Stimulated activated naive CD8-positive, alpha-beta T cell treated with anti-CD3 and anti-CD28 coated beads, Interleukin-15, amount 100 ng/mL, for 72 hours (primary cell): ENCODE measurements at regions not wholly inside any gene's neighbourhood (a gene's known extent, or its start where the extent isn't known, plus 50 kb on each side); places are given as distances from the start of the nearest gene placed in this dataset.
"Not testable (repeated sequence)": the region's sequence is repeated elsewhere in the genome, so short reads cannot be mapped to it uniquely, and the experiment has no call there.

Source experiments
- ATAC-seq: fragments of 150-1000 bp; cut with Tn5 transposase; 2 replicates; pipeline ENCODE4 v1.10.0; 2021; ENCODE audit warnings: mild to moderate bottlenecking, moderate library complexity
- DNase-seq, 2 donors: peaks; one replicate each; pipeline ENCODE4 v3.0.0; 2021 to 2022
- H3K27ac Mint-ChIP-seq, 2 donors: one replicate each; pipeline ENCODE4 v1.8.0; 2022; ENCODE audit warnings: mild to moderate bottlenecking in 2 of 2, mixed read lengths in 2 of 2, moderate library complexity in 2 of 2
- H3K27me3 Mint-ChIP-seq: one replicate; pipeline ENCODE4 v1.8.0; 2022; ENCODE audit warnings: mixed read lengths
- H3K4me1 Mint-ChIP-seq: one replicate; pipeline ENCODE4 v1.8.0; 2022; ENCODE audit warnings: mild to moderate bottlenecking, mixed read lengths
- H3K4me3 Mint-ChIP-seq, 2 donors: one replicate each; pipeline ENCODE4 v1.8.0; 2022; ENCODE audit warnings: mild to moderate bottlenecking in 2 of 2, mixed read lengths in 2 of 2, moderate library complexity in 1 of 2
- H3K9me3 Mint-ChIP-seq, 2 donors: one replicate each; pipeline ENCODE4 v1.8.0; 2022; ENCODE audit warnings: mixed read lengths in 2 of 2

GRCh38 chr7:54906963-54907362 lies 111.9 kb upstream of the EGFR start:
- H3K27me3 Mint-ChIP-seq: no peaks in the 10 kb centered on the region
- no peak for DNase-seq
- no peak for ATAC-seq
- no peak overlapping the region for H3K27ac Mint-ChIP-seq
- H3K4me1 Mint-ChIP-seq: no peaks in the 10 kb centered on the region
- H3K4me3 Mint-ChIP-seq: no peak overlapping the region
- peaks cover 0 to 20% of the 10 kb centered on the region in 2 donors for H3K9me3 Mint-ChIP-seq

- Mint-ChIP-seq H3K9me3 (peaks cover 0 to 20% of the 10 kb centered on the region in 2 donors), H3K27me3 (no peaks in the 10 kb centered on the region), H3K4me3 (no peak overlapping the region), H3K27ac (no peak overlapping the region), H3K4me1 (no peaks in the 10 kb centered on the region)
- ATAC-seq (no peak), DNase-seq (no peak)
Observed at GRCh38 chr7:54907981-54908380, 110.8 kb upstream of the EGFR start.

GRCh38 chr7:54908760-54909438 lies 109.9 kb upstream of the EGFR start:
- H3K4me1 Mint-ChIP-seq: no peaks in the 10 kb centered on the region
- DNase-seq: no peak
- ATAC-seq: no peak
- peaks cover 0 to 20% of the 10 kb centered on the region in 2 donors for H3K9me3 Mint-ChIP-seq
- H3K27ac Mint-ChIP-seq: no peak overlapping the region
- no peaks in the 10 kb centered on the region for H3K27me3 Mint-ChIP-seq
- H3K4me3 Mint-ChIP-seq: no peak overlapping the region

GRCh38 chr7:54915870-54916598 lies 102.8 kb upstream of the EGFR start:
- Mint-ChIP-seq H3K9me3 (no peaks in the 10 kb centered on the region), H3K27ac (no peak overlapping the region), H3K4me3 (no peak overlapping the region), H3K27me3 (no peaks in the 10 kb centered on the region), H3K4me1 (no peaks in the 10 kb centered on the region)
- DNase-seq (no peak), ATAC-seq (no peak)

- Mint-ChIP-seq H3K27me3 (no peaks in the 10 kb centered on the region), H3K9me3 (peaks cover 0 to 4% of the 10 kb centered on the region in 2 donors)
- DNase-seq: no peak
Observed at GRCh38 chr7:54917613-54918391, 101.0 kb upstream of the EGFR start.

GRCh38 chr7:54921116-54921515 lies 97.7 kb upstream of the EGFR start:
- Mint-ChIP-seq H3K9me3 (peaks cover 4 to 8% of the 10 kb centered on the region in 2 donors), H3K27me3 (no peaks in the 10 kb centered on the region), H3K4me3 (no peak overlapping the region)

More at GRCh38 chr7:54917613-54918391, 101.0 kb upstream of the EGFR start:
- no peak overlapping the region for H3K27ac Mint-ChIP-seq
- H3K4me1 Mint-ChIP-seq: no peaks in the 10 kb centered on the region
- no peak overlapping the region for H3K4me3 Mint-ChIP-seq
- no peak for ATAC-seq

GRCh38 chr7:54931532-54931931 lies 87.3 kb upstream of the EGFR start:
- no peak overlapping the region for H3K4me3 Mint-ChIP-seq
- DNase-seq (no peak), ATAC-seq (no peak)
- peaks cover 47% of the 10 kb centered on the region for H3K27me3 Mint-ChIP-seq
- peaks cover 17 to 23% of the 10 kb centered on the region in 2 donors for H3K9me3 Mint-ChIP-seq
- no peak overlapping the region for H3K27ac Mint-ChIP-seq
- H3K4me1 Mint-ChIP-seq: no peaks in the 10 kb centered on the region

More at GRCh38 chr7:54921116-54921515, 97.7 kb upstream of the EGFR start:
- DNase-seq: no peak
- Mint-ChIP-seq H3K4me1 (no peaks in the 10 kb centered on the region), H3K27ac (no peak overlapping the region)
- no peak for ATAC-seq

GRCh38 chr7:54932818-54933543 lies 85.8 kb upstream of the EGFR start:
- Mint-ChIP-seq H3K4me3 (peak overlapping the region; percentile 33 to 34), H3K27me3 (peaks cover 47% of the 10 kb centered on the region)

GRCh38 chr7:54933643-54934042 lies 85.2 kb upstream of the EGFR start:
- DNase-seq (no peak), ATAC-seq (no peak)
- Mint-ChIP-seq H3K4me3 (no peak overlapping the region), H3K27ac (no peak overlapping the region), H3K4me1 (no peaks in the 10 kb centered on the region), H3K27me3 (peaks cover 47% of the 10 kb centered on the region), H3K9me3 (peaks cover 17 to 23% of the 10 kb centered on the region in 2 donors)

More at GRCh38 chr7:54932818-54933543, 85.8 kb upstream of the EGFR start:
- DNase-seq: no peak
- peaks cover 17 to 23% of the 10 kb centered on the region in 2 donors for H3K9me3 Mint-ChIP-seq
- no peaks in the 10 kb centered on the region for H3K4me1 Mint-ChIP-seq
- H3K27ac Mint-ChIP-seq: no peak overlapping the region
- ATAC-seq: no peak

- no peak overlapping the region for H3K4me3 Mint-ChIP-seq
- peaks cover 0 to 4% of the 10 kb centered on the region in 2 donors for H3K9me3 Mint-ChIP-seq
- H3K4me1 Mint-ChIP-seq: no peaks in the 10 kb centered on the region
Observed at GRCh38 chr7:54940748-54941147, 78.1 kb upstream of the EGFR start.

GRCh38 chr7:54944179-54944578 lies 74.6 kb upstream of the EGFR start:
- Mint-ChIP-seq H3K27ac (no peak overlapping the region), H3K9me3 (peaks cover 0 to 4% of the 10 kb centered on the region in 2 donors), H3K4me1 (no peaks in the 10 kb centered on the region), H3K27me3 (no peaks in the 10 kb centered on the region), H3K4me3 (no peak overlapping the region)
- no peak for ATAC-seq
- no peak for DNase-seq

More at GRCh38 chr7:54940748-54941147, 78.1 kb upstream of the EGFR start:
- DNase-seq (no peak), ATAC-seq (no peak)
- no peaks in the 10 kb centered on the region for H3K27me3 Mint-ChIP-seq
- no peak overlapping the region for H3K27ac Mint-ChIP-seq

- ATAC-seq (no peak), DNase-seq (no peak)
- peaks cover 3 to 10% of the 10 kb centered on the region in 2 donors for H3K9me3 Mint-ChIP-seq
- no peak overlapping the region for H3K27ac Mint-ChIP-seq
- H3K4me1 Mint-ChIP-seq: no peaks in the 10 kb centered on the region
- no peaks in the 10 kb centered on the region for H3K27me3 Mint-ChIP-seq
- H3K4me3 Mint-ChIP-seq: no peak overlapping the region
Observed at GRCh38 chr7:54946271-54946670, 72.5 kb upstream of the EGFR start.

- Mint-ChIP-seq H3K9me3 (peaks cover 6 to 13% of the 10 kb centered on the region in 2 donors), H3K27me3 (no peaks in the 10 kb centered on the region), H3K4me3 (no peak overlapping the region), H3K27ac (no peak overlapping the region), H3K4me1 (no peaks in the 10 kb centered on the region)
- ATAC-seq: no peak
- DNase-seq: no peak
Observed at GRCh38 chr7:54946764-54947163, 72.1 kb upstream of the EGFR start.

- ATAC-seq (no peak), DNase-seq (no peak)
- H3K27me3 Mint-ChIP-seq: no peaks in the 10 kb centered on the region
- H3K4me3 Mint-ChIP-seq: no peak overlapping the region
- no peaks in the 10 kb centered on the region for H3K4me1 Mint-ChIP-seq
- no peak overlapping the region for H3K27ac Mint-ChIP-seq
- H3K9me3 Mint-ChIP-seq: peaks cover 7 to 13% of the 10 kb centered on the region in 2 donors
Observed at GRCh38 chr7:54947266-54947665, 71.6 kb upstream of the EGFR start.

- ATAC-seq, DNase-seq, H3K4me3 Mint-ChIP-seq, H3K27me3 Mint-ChIP-seq, H3K27ac Mint-ChIP-seq, H3K4me1 Mint-ChIP-seq: not testable (repeated sequence)
- peaks cover 11 to 13% of the 10 kb centered on the region in 2 donors for H3K9me3 Mint-ChIP-seq
Observed at GRCh38 chr7:54949514-54949913, 69.3 kb upstream of the EGFR start.
